Mesenchymal stem cell (in vitro differentiated cells and primary cell): ENCODE measurements at regions not wholly inside any gene's neighbourhood (a gene's known extent, or its start where the extent isn't known, plus 50 kb on each side); places are given as distances from the start of the nearest gene placed in this dataset.

ENCODE experiments used
- DNase-seq: peaks from one replicate; pipeline ENCODE4 v3.0.0-alpha.2; 2013
- H2AFZ ChIP-seq: one replicate; pipeline ENCODE4 v1.6.1; 2013; ENCODE audit warnings: low read depth, mild to moderate bottlenecking, control low read depth, inconsistent platforms, low read length, moderate library complexity
- H2AK5ac ChIP-seq: 2 replicates; pipeline ENCODE4 v1.6.1; 2013; ENCODE audit warnings: low read length, moderate library complexity, mild to moderate bottlenecking, inconsistent platforms; ENCODE audit not compliant: severe bottlenecking
- H2BK120ac ChIP-seq: one replicate; pipeline ENCODE4 v1.6.1; 2013; ENCODE audit warnings: low read depth, mild to moderate bottlenecking, inconsistent platforms, low read length, moderate library complexity
- H2BK12ac ChIP-seq, 2 experiments: one replicate each; pipeline ENCODE4 v1.6.1; 2013; ENCODE audit warnings: inconsistent platforms in 2 of 2, low read length in 2 of 2, mild to moderate bottlenecking in 2 of 2, moderate library complexity in 2 of 2, control low read depth in 1 of 2
- H2BK15ac ChIP-seq: one replicate; pipeline ENCODE4 v1.6.1; 2013; ENCODE audit warnings: mild to moderate bottlenecking, low read depth, inconsistent platforms; ENCODE audit not compliant: poor library complexity, severe bottlenecking
- H2BK5ac ChIP-seq: 2 replicates; pipeline ENCODE4 v1.6.1; 2013; ENCODE audit warnings: low read depth, mild to moderate bottlenecking, low read length, control low read depth, inconsistent platforms; ENCODE audit not compliant: poor library complexity, severe bottlenecking
- H3K14ac ChIP-seq, 2 experiments: one replicate each; pipeline ENCODE4 v1.6.1; 2013; ENCODE audit warnings: inconsistent platforms in 2 of 2, low read length in 2 of 2, control low read depth in 1 of 2, mild to moderate bottlenecking in 1 of 2, moderate library complexity in 1 of 2
- H3K18ac ChIP-seq, 2 experiments: one replicate each; pipeline ENCODE4 v1.6.1; 2013; ENCODE audit warnings: inconsistent platforms in 2 of 2, low read length in 2 of 2, control low read depth in 1 of 2, low read depth in 1 of 2, mild to moderate bottlenecking in 1 of 2
- H3K23ac ChIP-seq, 2 experiments: one replicate each; pipeline ENCODE4 v1.6.1; 2013; ENCODE audit warnings: inconsistent platforms in 2 of 2, low read length in 2 of 2, mild to moderate bottlenecking in 2 of 2, moderate library complexity in 2 of 2, control low read depth in 1 of 2
- H3K27ac ChIP-seq: 2 replicates; pipeline ENCODE4 v1.5.1; 2013; ENCODE audit warnings: mild to moderate bottlenecking, moderate library complexity, low read length, control low read depth, inconsistent platforms; ENCODE audit not compliant: poor library complexity, severe bottlenecking
- H3K27me3 ChIP-seq, 2 experiments: 2 replicates each; pipeline versions ENCODE4 v1.6.1 to v1.7.0; 2013; ENCODE audit warnings: low read length in 2 of 2, mild to moderate bottlenecking in 2 of 2, moderate library complexity in 2 of 2, control low read depth in 1 of 2, inconsistent platforms in 1 of 2; ENCODE audit not compliant: control insufficient read depth in 1 of 2, insufficient read depth in 1 of 2
- H3K36me3 ChIP-seq, 2 experiments: 2 replicates each; pipeline versions ENCODE4 v1.6.1 to v1.7.0; 2013; ENCODE audit warnings: low read length in 2 of 2, control low read depth in 1 of 2, inconsistent platforms in 1 of 2, low read depth in 1 of 2, mild to moderate bottlenecking in 1 of 2; ENCODE audit not compliant: insufficient read depth in 2 of 2, control insufficient read depth in 1 of 2
- H3K4ac ChIP-seq, 2 experiments: one replicate each; pipeline ENCODE4 v1.6.1; 2013; ENCODE audit warnings: inconsistent platforms in 2 of 2, low read length in 2 of 2, mild to moderate bottlenecking in 2 of 2, moderate library complexity in 2 of 2, control low read depth in 1 of 2, low read depth in 1 of 2
- H3K4me1 ChIP-seq: 2 replicates; pipeline ENCODE4 v1.6.1; 2013; ENCODE audit warnings: low read depth, low read length, control low read depth; ENCODE audit not compliant: control insufficient read depth, insufficient read depth
- H3K4me2 ChIP-seq: 2 replicates; pipeline ENCODE4 v1.6.1; 2013; ENCODE audit warnings: low read length, mild to moderate bottlenecking, inconsistent platforms; ENCODE audit not compliant: poor library complexity, severe bottlenecking
- H3K4me3 ChIP-seq, 2 experiments: 2 replicates each; pipeline versions ENCODE4 v1.5.1 to v1.7.0; 2013; ENCODE audit warnings: low read length in 2 of 2, mild to moderate bottlenecking in 2 of 2, control low read depth in 1 of 2, low read depth in 1 of 2; ENCODE audit not compliant: insufficient read depth in 1 of 2
- H3K79me1 ChIP-seq: replicated peaks from 2 replicates; pipeline ENCODE4 v1.6.1; 2013; ENCODE audit warnings: mild to moderate bottlenecking, control low read depth, low read length, inconsistent platforms; ENCODE audit not compliant: poor library complexity, severe bottlenecking
- H3K9ac ChIP-seq: 2 replicates; pipeline ENCODE4 v1.7.0; 2013; ENCODE audit warnings: mild to moderate bottlenecking, low read length, moderate library complexity
- H3K9me3 ChIP-seq: 2 replicates; pipeline ENCODE4 v1.7.0; 2013; ENCODE audit warnings: mild to moderate bottlenecking, low read length; ENCODE audit not compliant: control insufficient read depth
- H4K8ac ChIP-seq: one replicate; pipeline ENCODE4 v1.6.1; 2013; ENCODE audit warnings: inconsistent platforms, mild to moderate bottlenecking, low read length, moderate library complexity
- H4K91ac ChIP-seq: one replicate; pipeline ENCODE4 v1.6.1; 2013; ENCODE audit warnings: mild to moderate bottlenecking, low read length, inconsistent platforms
- WGBS: methylation state at CpG from one replicate; pipeline ENCODE4 v1.1.7; 2013; ENCODE audit warnings: mixed read lengths; 5-methylcytosine and 5-hydroxymethylcytosine counted together

DNA sequence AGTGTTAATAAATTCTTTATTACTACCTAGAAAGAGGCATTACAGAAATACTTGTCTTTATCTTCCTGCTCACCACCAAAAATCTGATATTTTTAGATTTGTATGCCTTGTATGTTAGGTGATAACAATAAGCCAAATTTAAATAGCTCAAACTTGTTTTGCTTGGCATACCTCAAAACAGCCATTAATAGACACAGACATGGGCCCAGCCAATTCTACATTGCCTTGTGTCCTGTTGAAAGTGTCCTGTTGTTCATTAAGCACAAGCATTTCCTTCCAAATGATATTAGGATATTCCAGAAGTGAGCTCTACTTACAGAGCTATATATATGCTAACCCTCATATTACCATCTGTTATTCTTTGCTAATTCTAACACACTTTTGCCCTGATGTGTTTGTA lies 438.6 kb upstream of the ZNF385D start:
- H2AFZ ChIP-seq = no peak overlapping the region
- H3K18ac ChIP-seq = no peak overlapping the region
- no peaks in the 10 kb centered on the region for H3K36me3 ChIP-seq
- no peak overlapping the region for H4K8ac ChIP-seq
- H2AK5ac ChIP-seq = no peak overlapping the region
- no peak overlapping the region for H3K27ac ChIP-seq
- no peak overlapping the region for H3K4me2 ChIP-seq
- H3K79me1 ChIP-seq = no peaks in the 10 kb centered on the region
- H3K23ac ChIP-seq = no peak overlapping the region
- H3K9ac ChIP-seq = no peak overlapping the region
- no peaks in the 10 kb centered on the region for H3K27me3 ChIP-seq
- no peak overlapping the region for H3K14ac ChIP-seq
- H4K91ac ChIP-seq = no peak overlapping the region
- no peak for DNase-seq
- no peak overlapping the region for H2BK120ac ChIP-seq
- no peak overlapping the region for H2BK15ac ChIP-seq
- no peak overlapping the region for H3K4ac ChIP-seq
- H2BK12ac ChIP-seq = no peak overlapping the region
- H3K4me3 ChIP-seq = no peak overlapping the region
- no peaks in the 10 kb centered on the region for H3K4me1 ChIP-seq
- H3K9me3 ChIP-seq = no peaks in the 10 kb centered on the region
- no peak overlapping the region for H2BK5ac ChIP-seq

DNA sequence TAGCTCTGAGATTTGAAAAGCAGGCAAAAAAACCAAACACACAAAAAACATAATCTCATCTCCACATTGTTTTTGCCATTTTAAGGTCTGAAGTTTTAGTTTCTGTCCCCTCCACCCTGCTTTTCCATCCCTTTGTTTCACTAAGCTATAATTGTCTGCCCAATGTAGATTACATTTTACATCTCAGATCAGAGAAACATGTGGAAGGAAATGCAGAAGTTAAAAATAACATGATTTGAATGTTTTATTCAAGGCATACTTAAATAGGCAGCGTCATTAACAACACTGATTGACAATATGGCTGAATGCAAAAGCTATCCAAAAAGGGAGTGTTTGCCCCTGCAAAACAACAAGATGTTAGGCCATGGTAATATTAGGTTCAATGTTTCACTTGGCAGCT lies 448.1 kb upstream of the ZNF385D start:
- no peak overlapping the region for H4K91ac ChIP-seq
- H3K27me3 ChIP-seq = no peaks in the 10 kb centered on the region
- no peak for DNase-seq
- no peaks in the 10 kb centered on the region for H3K79me1 ChIP-seq
- no peak overlapping the region for H2AFZ ChIP-seq
- no peaks in the 10 kb centered on the region for H3K4me1 ChIP-seq
- H3K14ac ChIP-seq = no peak overlapping the region
- no peaks in the 10 kb centered on the region for H3K9me3 ChIP-seq
- H4K8ac ChIP-seq = no peak overlapping the region
- no peak overlapping the region for H2BK15ac ChIP-seq
- no peak overlapping the region for H3K4me3 ChIP-seq
- 63% methylated on average over 1 of the region's 1 CpG for WGBS
- no peak overlapping the region for H2BK120ac ChIP-seq
- no peak overlapping the region for H3K4ac ChIP-seq
- no peak overlapping the region for H2AK5ac ChIP-seq
- no peak overlapping the region for H3K23ac ChIP-seq
- H3K36me3 ChIP-seq = no peaks in the 10 kb centered on the region
- no peak overlapping the region for H2BK5ac ChIP-seq
- H3K18ac ChIP-seq = no peak overlapping the region
- H3K4me2 ChIP-seq = no peak overlapping the region
- no peak overlapping the region for H3K27ac ChIP-seq
- no peak overlapping the region for H3K9ac ChIP-seq
- no peak overlapping the region for H2BK12ac ChIP-seq

DNA sequence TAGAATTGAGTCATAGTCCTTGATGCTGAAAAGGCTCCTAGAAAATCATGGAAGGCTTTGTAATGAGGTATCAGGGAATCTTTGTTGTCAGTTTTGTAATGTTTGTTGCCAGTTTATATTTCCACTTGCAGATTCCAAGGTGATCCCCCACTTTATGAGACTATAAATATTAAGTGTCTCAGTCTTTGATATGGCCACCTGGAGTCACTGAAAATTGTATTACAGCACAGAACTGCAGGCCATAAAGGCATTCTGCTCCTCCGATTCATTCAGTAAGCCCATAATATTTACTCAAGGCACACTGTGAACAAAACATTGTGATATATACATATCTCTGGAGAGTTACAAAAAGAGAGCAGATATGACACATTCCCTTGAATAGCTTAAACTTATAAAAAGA lies 457.8 kb upstream of the ZNF385D start:
- Histone ChIP-seq H3K9me3 (no peaks in the 10 kb centered on the region), H3K79me1 (no peaks in the 10 kb centered on the region), H2BK15ac (no peak overlapping the region), H2AK5ac (no peak overlapping the region), H3K27me3 (no peaks in the 10 kb centered on the region), H3K18ac (no peak overlapping the region), H3K36me3 (no peaks in the 10 kb centered on the region), H2AFZ (no peak overlapping the region), H3K4me1 (no peaks in the 10 kb centered on the region), H3K27ac (no peak overlapping the region), H4K8ac (no peak overlapping the region), H3K4me2 (no peak overlapping the region), H3K9ac (no peak overlapping the region), H2BK12ac (no peak overlapping the region), H2BK5ac (no peak overlapping the region), H3K4me3 (no peak overlapping the region), H3K4ac (no peak overlapping the region), H4K91ac (no peak overlapping the region), H3K23ac (no peak overlapping the region), H3K14ac (no peak overlapping the region), H2BK120ac (no peak overlapping the region)
- DNase-seq = no peak
- no CpG with 5 or more reads among the region's 1 CpG for WGBS

DNA sequence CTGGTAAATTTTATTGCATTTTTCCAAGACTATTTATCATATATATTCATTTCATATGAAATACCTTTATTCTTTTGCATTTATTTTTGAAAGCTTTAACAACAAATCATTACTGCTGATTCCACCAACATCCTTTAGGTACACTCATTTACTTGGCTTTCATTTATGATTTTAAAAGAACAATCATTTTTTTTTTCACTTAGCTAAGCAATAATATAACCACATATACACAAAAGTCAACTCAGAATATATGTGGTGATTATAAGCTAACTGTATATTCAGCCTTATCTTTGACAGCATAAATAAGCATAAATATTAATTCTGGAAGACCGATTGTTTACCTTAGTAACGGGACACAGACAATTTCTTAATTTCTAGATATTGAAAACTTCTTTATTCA lies 458.6 kb upstream of the ZNF385D start:
- no peak overlapping the region for H3K4ac ChIP-seq
- no peak overlapping the region for H3K23ac ChIP-seq
- H3K4me2 ChIP-seq = no peak overlapping the region
- H3K9me3 ChIP-seq = no peaks in the 10 kb centered on the region
- H3K18ac ChIP-seq = no peak overlapping the region
- H3K9ac ChIP-seq = no peak overlapping the region
- H2BK5ac ChIP-seq = no peak overlapping the region
- no peak overlapping the region for H4K91ac ChIP-seq
- H2BK15ac ChIP-seq = no peak overlapping the region
- no peak overlapping the region for H3K14ac ChIP-seq
- H2BK120ac ChIP-seq = no peak overlapping the region
- H3K79me1 ChIP-seq = no peaks in the 10 kb centered on the region
- no peak overlapping the region for H2BK12ac ChIP-seq
- WGBS = no CpG with 5 or more reads among the region's 2 CpGs
- no peak overlapping the region for H3K27ac ChIP-seq
- no peak overlapping the region for H2AK5ac ChIP-seq
- no peak for DNase-seq
- no peak overlapping the region for H3K4me3 ChIP-seq
- no peaks in the 10 kb centered on the region for H3K27me3 ChIP-seq
- no peak overlapping the region for H2AFZ ChIP-seq
- H3K4me1 ChIP-seq = no peaks in the 10 kb centered on the region
- H4K8ac ChIP-seq = no peak overlapping the region
- no peaks in the 10 kb centered on the region for H3K36me3 ChIP-seq
